Neuronal stem cell (in vitro differentiated cells): ENCODE measurements at regions not wholly inside any gene's neighbourhood (a gene's known extent, or its start where the extent isn't known, plus 50 kb on each side); places are given as distances from the start of the nearest gene placed in this dataset.

ENCODE experiments used
- DNase-seq: peaks from one replicate; pipeline ENCODE4 v3.0.0-alpha.2; 2013; ENCODE audit warnings: low spot score
- H2AFZ ChIP-seq: one replicate; pipeline ENCODE4 v1.6.1; 2013; ENCODE audit warnings: mild to moderate bottlenecking, low read length, inconsistent platforms
- H2AK5ac ChIP-seq: 2 replicates; pipeline ENCODE4 v1.6.1; 2013; ENCODE audit warnings: low read depth, mild to moderate bottlenecking, inconsistent platforms, low read length, moderate library complexity, mixed read lengths
- H2BK120ac ChIP-seq: 2 replicates; pipeline ENCODE4 v1.6.1; 2013; ENCODE audit warnings: low read depth, mild to moderate bottlenecking, inconsistent platforms, low read length, moderate library complexity, mixed read lengths
- H2BK12ac ChIP-seq: one replicate; pipeline ENCODE4 v1.6.1; 2013; ENCODE audit warnings: low read length, inconsistent platforms
- H2BK15ac ChIP-seq: 2 replicates; pipeline ENCODE4 v1.6.1; 2013; ENCODE audit warnings: mild to moderate bottlenecking, low read length, inconsistent platforms, mixed read lengths
- H2BK5ac ChIP-seq: one replicate; pipeline ENCODE4 v1.6.1; 2013; ENCODE audit warnings: inconsistent platforms, mild to moderate bottlenecking, low read length, moderate library complexity
- H3K14ac ChIP-seq: one replicate; pipeline ENCODE4 v1.6.1; 2013; ENCODE audit warnings: low read length, inconsistent platforms
- H3K18ac ChIP-seq: 2 replicates; pipeline ENCODE4 v1.6.1; 2013; ENCODE audit warnings: low read length, inconsistent platforms
- H3K23ac ChIP-seq: 2 replicates; pipeline ENCODE4 v1.6.1; 2013; ENCODE audit warnings: low read depth, mild to moderate bottlenecking, mixed read lengths, low read length, inconsistent platforms; ENCODE audit not compliant: poor library complexity
- H3K27ac ChIP-seq: replicated peaks from 3 replicates; pipeline ENCODE4 v1.5.1; 2013; ENCODE audit warnings: low read length, inconsistent platforms
- H3K27me3 ChIP-seq, 3 experiments: 2 replicates each; pipeline ENCODE4 v1.6.1; 2013; ENCODE audit warnings: low read length in 3 of 3, mild to moderate bottlenecking in 2 of 3, inconsistent platforms in 1 of 3, low read depth in 1 of 3, mixed read lengths in 1 of 3, moderate library complexity in 1 of 3; ENCODE audit not compliant: control insufficient read depth in 3 of 3, insufficient read depth in 3 of 3
- H3K36me3 ChIP-seq, 2 donors: replicated peaks in 1 of 2; 2 replicates each; pipeline ENCODE4 v1.6.1; 2013; ENCODE audit warnings: low read length in 2 of 2; ENCODE audit not compliant: control insufficient read depth in 2 of 2, insufficient read depth in 2 of 2
- H3K4ac ChIP-seq: 2 replicates; pipeline ENCODE4 v1.6.1; 2013; ENCODE audit warnings: inconsistent platforms, mild to moderate bottlenecking, low read length, moderate library complexity
- H3K4me1 ChIP-seq, 2 donors: 1 replicate in 1 of 2; 2 replicates in 1 of 2; pipeline ENCODE4 v1.6.1; 2013; ENCODE audit warnings: low read length in 2 of 2, low read depth in 1 of 2; ENCODE audit not compliant: control insufficient read depth in 2 of 2, insufficient read depth in 1 of 2
- H3K4me2 ChIP-seq: one replicate; pipeline ENCODE4 v1.6.1; 2013; ENCODE audit warnings: mild to moderate bottlenecking, low read length, inconsistent platforms; ENCODE audit not compliant: insufficient read depth, poor library complexity, severe bottlenecking
- H3K4me3 ChIP-seq, 2 donors: 2 replicates each; pipeline ENCODE4 v1.5.1; 2013; ENCODE audit warnings: low read length in 2 of 2, mild to moderate bottlenecking in 2 of 2, inconsistent platforms in 1 of 2, moderate library complexity in 1 of 2
- H3K79me1 ChIP-seq: one replicate; pipeline ENCODE4 v1.6.1; 2013; ENCODE audit warnings: low read depth, mild to moderate bottlenecking, inconsistent platforms, low read length, moderate library complexity
- H3K9ac ChIP-seq: one replicate; pipeline ENCODE4 v1.6.1; 2013; ENCODE audit warnings: mild to moderate bottlenecking, low read depth, low read length, inconsistent platforms; ENCODE audit not compliant: poor library complexity
- H3K9me3 ChIP-seq, 2 donors: replicated peaks in 1 of 2; 2 replicates each; pipeline versions ENCODE3 to v1.6.1; 2013; ENCODE audit warnings: low read length in 2 of 2, mild to moderate bottlenecking in 2 of 2, inconsistent platforms in 1 of 2, low read depth in 1 of 2, mixed read lengths in 1 of 2, moderate library complexity in 1 of 2; ENCODE audit not compliant: control insufficient read depth in 2 of 2, insufficient read depth in 1 of 2
- H4K8ac ChIP-seq: one replicate; pipeline ENCODE4 v1.6.1; 2013; ENCODE audit warnings: low read depth, mild to moderate bottlenecking, inconsistent platforms, low read length, moderate library complexity
- H4K91ac ChIP-seq: one replicate; pipeline ENCODE4 v1.6.1; 2013; ENCODE audit warnings: low read length, low read depth, mild to moderate bottlenecking, inconsistent platforms; ENCODE audit not compliant: poor library complexity
- WGBS, 2 donors: extraction: QIAGEN DNeasy Blood & Tissue Kit; methylation state at CpG; one replicate each; pipeline ENCODE4 v1.1.7; 2013; ENCODE audit warnings: missing lambda C conversion rate in 2 of 2, mixed read lengths in 1 of 2; ENCODE audit not compliant: insufficient read length in 2 of 2, insufficient replicate concordance in 1 of 2; ENCODE audit errors: extremely low coverage in 2 of 2; 5-methylcytosine and 5-hydroxymethylcytosine counted together

DNA sequence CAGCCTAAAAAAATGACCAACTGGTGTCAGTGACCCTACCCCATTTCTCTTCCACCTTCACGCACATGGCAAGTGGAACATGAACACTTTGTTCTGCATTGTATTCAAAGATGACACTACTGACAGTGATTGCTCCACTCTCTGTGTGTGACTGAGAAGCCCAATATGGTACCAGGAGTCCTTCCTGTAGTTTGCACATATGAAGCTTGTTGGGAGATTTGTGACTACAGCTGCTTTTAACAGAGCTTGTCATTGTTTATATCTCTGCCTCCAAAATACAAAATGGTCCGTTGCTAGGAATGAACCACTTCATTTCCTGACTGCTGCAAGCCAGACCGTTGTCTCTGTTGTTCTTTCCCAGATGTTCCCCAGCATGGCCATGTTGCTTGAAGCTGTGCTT lies 140.3 kb upstream of the TCF21 start:
- no peaks in the 10 kb centered on the region for H3K36me3 ChIP-seq
- no peak overlapping the region for H3K4me2 ChIP-seq
- H3K4ac ChIP-seq: no peak overlapping the region
- no peak overlapping the region for H3K14ac ChIP-seq
- no peak overlapping the region for H2BK120ac ChIP-seq
- WGBS, 2 donors: no CpG with 5 or more reads among the region's 3 CpGs
- H2AFZ ChIP-seq: no peak overlapping the region
- no peak overlapping the region for H4K91ac ChIP-seq
- DNase-seq: no peak
- H3K79me1 ChIP-seq: no peaks in the 10 kb centered on the region
- no peaks in the 10 kb centered on the region for H3K9me3 ChIP-seq
- H3K4me3 ChIP-seq: no peak overlapping the region
- H3K4me1 ChIP-seq: peaks cover 0 to 2% of the 10 kb centered on the region in 2 donors
- no peak overlapping the region for H3K18ac ChIP-seq
- no peak overlapping the region for H2AK5ac ChIP-seq
- no peak overlapping the region for H3K27ac ChIP-seq
- H4K8ac ChIP-seq: no peak overlapping the region
- no peak overlapping the region for H3K9ac ChIP-seq
- no peak overlapping the region for H3K23ac ChIP-seq
- H2BK12ac ChIP-seq: no peak overlapping the region
- no peak overlapping the region for H2BK15ac ChIP-seq
- no peaks in the 10 kb centered on the region for H3K27me3 ChIP-seq
- no peak overlapping the region for H2BK5ac ChIP-seq

DNA sequence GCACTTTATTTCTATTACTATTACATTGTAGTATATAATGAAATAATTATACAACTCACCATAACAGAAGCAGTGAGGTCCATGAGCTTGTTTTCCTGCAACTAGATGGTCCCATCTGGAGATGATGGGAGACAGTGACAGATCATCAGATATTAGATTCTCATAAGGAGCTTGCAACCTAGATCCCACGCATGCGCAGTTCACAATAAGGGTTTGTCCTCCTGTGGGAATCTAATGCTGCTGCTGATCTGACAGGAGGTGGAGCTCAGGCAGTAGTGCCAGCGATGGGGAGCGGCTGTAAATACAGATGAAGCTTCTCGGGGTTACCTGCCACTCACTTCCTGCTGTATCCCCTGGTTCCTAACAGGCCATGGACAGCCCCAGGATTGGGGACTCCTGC lies 139.5 kb upstream of the TCF21 start:
- Histone ChIP-seq H2AFZ (no peak overlapping the region), H3K9ac (no peak overlapping the region), H3K23ac (no peak overlapping the region), H3K4ac (no peak overlapping the region), H3K4me1 (peaks cover 0 to 2% of the 10 kb centered on the region in 2 donors), H3K14ac (no peak overlapping the region), H3K4me2 (no peak overlapping the region), H2BK120ac (no peak overlapping the region), H2BK12ac (no peak overlapping the region), H2BK15ac (no peak overlapping the region), H3K27ac (no peak overlapping the region), H2BK5ac (no peak overlapping the region), H3K79me1 (no peaks in the 10 kb centered on the region), H3K18ac (no peak overlapping the region), H3K27me3 (no peaks in the 10 kb centered on the region), H4K8ac (no peak overlapping the region), H2AK5ac (no peak overlapping the region), H4K91ac (no peak overlapping the region), H3K4me3 (no peak overlapping the region), H3K9me3 (no peaks in the 10 kb centered on the region), H3K36me3 (no peaks in the 10 kb centered on the region)
- no peak for DNase-seq
- no CpG with 5 or more reads among the region's 5 CpGs for WGBS, 2 donors

DNA sequence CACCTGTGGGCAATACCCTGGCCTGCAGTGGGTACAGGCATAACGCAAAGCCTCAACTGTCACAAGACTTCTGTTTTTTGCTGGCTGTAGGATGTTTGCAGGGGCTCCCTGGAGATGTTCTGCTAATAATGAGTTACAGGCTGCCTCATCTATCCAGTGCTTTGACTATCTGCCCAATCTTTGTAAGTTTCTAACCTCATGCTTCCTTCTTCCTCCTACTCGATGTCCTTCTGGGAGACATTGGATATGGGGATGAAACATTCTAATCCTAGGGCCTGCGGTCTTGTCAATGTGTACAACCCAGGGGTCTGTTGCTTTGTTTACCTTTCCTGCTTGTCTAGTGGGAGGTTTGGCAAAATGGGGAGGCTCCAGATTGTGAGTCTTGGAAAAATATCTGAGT lies 136.8 kb upstream of the TCF21 start:
- no peak overlapping the region for H3K4me3 ChIP-seq
- H3K79me1 ChIP-seq: no peaks in the 10 kb centered on the region
- no peaks in the 10 kb centered on the region for H3K9me3 ChIP-seq
- H3K18ac ChIP-seq: no peak overlapping the region
- WGBS, 2 donors: no CpG with 5 or more reads among the region's 3 CpGs
- H4K8ac ChIP-seq: no peak overlapping the region
- no peak overlapping the region for H2AK5ac ChIP-seq
- no peak overlapping the region for H3K9ac ChIP-seq
- no peak overlapping the region for H3K4me2 ChIP-seq
- no peaks in the 10 kb centered on the region for H3K27me3 ChIP-seq
- H3K14ac ChIP-seq: no peak overlapping the region
- no peak overlapping the region for H3K4ac ChIP-seq
- peaks cover 0 to 2% of the 10 kb centered on the region in 2 donors for H3K4me1 ChIP-seq
- no peak for DNase-seq
- no peak overlapping the region for H2BK15ac ChIP-seq
- no peak overlapping the region for H2BK12ac ChIP-seq
- no peak overlapping the region for H2BK5ac ChIP-seq
- H3K27ac ChIP-seq: no peak overlapping the region
- H3K23ac ChIP-seq: no peak overlapping the region
- H2BK120ac ChIP-seq: no peak overlapping the region
- H2AFZ ChIP-seq: no peak overlapping the region
- H3K36me3 ChIP-seq: no peaks in the 10 kb centered on the region
- no peak overlapping the region for H4K91ac ChIP-seq

DNA sequence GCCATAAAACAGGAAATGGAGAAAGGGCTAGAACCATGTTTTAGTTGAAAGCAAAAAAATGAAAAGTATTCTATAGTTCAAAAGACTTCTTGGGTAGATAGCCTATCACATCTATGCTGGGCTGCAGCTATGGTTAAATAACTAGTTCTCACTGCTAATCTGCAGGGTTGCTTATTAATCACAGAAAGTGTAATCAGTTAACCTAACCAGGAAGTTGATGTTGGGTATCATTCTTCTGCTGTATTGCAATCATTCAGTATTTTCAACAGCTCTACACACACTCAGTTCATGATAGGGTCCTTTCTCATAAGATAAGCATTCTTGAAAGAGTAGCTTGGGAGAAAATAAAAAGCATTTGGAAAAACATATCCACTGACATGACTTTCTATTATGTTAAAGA lies 135.2 kb upstream of the TCF21 start:
- no peak overlapping the region for H4K8ac ChIP-seq
- no peak for DNase-seq
- H2BK12ac ChIP-seq: no peak overlapping the region
- no peak overlapping the region for H2BK15ac ChIP-seq
- H3K4me2 ChIP-seq: no peak overlapping the region
- H3K4me1 ChIP-seq: peaks cover 0 to 2% of the 10 kb centered on the region in 2 donors
- H3K4me3 ChIP-seq: no peak overlapping the region
- H2BK120ac ChIP-seq: no peak overlapping the region
- no peak overlapping the region for H2BK5ac ChIP-seq
- H3K27ac ChIP-seq: no peak overlapping the region
- H4K91ac ChIP-seq: no peak overlapping the region
- H3K4ac ChIP-seq: no peak overlapping the region
- no peaks in the 10 kb centered on the region for H3K27me3 ChIP-seq
- no peak overlapping the region for H3K18ac ChIP-seq
- no peak overlapping the region for H3K23ac ChIP-seq
- H2AFZ ChIP-seq: no peak overlapping the region
- H3K9me3 ChIP-seq: no peaks in the 10 kb centered on the region
- H3K79me1 ChIP-seq: no peaks in the 10 kb centered on the region
- no peak overlapping the region for H2AK5ac ChIP-seq
- H3K36me3 ChIP-seq: no peaks in the 10 kb centered on the region
- no peak overlapping the region for H3K14ac ChIP-seq
- no peak overlapping the region for H3K9ac ChIP-seq
